ENCODE measurements at regions not wholly inside any gene's neighbourhood (a gene's known extent, or its start where the extent isn't known, plus 50 kb on each side); places are given as distances from the start of the nearest gene placed in this dataset.
"Not testable (repeated sequence)": the region's sequence is repeated elsewhere in the genome, so short reads cannot be mapped to it uniquely, and the experiment has no call there.

DNA sequence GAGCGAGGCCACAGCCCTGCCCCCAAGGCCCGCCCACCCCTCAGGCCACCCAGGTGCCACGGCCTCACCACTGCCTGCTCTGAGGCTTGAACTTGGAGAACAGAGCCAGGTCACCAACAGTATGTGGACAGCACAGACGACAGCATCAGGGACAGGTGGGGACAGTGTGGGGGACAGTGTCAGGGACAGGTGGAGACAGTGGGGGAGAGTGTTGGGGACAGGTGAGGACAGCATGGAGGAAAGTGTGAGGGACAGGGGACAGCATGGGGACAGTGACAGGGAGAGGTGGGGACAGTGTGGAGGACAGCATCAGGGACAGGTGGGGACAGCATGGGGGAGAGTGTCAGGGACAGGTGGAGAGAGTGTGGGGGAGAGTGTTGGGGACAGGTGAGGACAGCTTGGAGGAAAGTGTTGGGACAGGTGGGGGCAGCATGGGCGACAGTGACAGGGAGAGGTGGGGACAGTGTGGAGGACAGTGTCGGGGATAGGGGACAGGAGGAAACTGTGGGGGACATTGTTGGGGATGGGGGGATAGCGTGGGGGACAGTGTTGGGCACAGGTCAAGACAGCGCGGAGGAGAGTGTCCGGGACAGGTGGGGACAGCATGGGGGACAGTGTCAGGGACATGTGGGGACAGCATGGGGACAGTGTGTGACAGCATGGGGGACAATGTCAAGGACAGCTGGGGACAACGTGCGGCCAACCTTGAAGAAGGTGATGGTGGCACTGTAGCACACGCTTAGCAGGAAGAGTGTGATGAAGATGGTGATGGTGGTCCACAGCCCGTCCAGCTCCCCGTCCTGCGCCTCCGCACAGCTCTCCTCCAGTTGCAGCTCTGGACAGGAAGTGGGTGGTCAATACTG is 114.9 kb downstream of the TMEM121 start:
- no peaks in the 10 kb centered on the region for H3K4me1 Mint-ChIP-seq (ENCODE audit: low read depth)
- no peaks in the 10 kb centered on the region for H3K9me3 Mint-ChIP-seq
- DNase-seq (ENCODE audit: low spot score): no peak
- H3K27me3 Mint-ChIP-seq (ENCODE audit: low read depth): no peaks in the 10 kb centered on the region
- H3K4me3 Mint-ChIP-seq (ENCODE audit: low read depth): no peak overlapping the region
- H3K36me3 Mint-ChIP-seq (ENCODE audit: low read depth): no peaks in the 10 kb centered on the region
- intact Hi-C loops (cut with micrococcal nuclease): no loop called here
- no peak overlapping the region for H3K27ac Mint-ChIP-seq

DNA sequence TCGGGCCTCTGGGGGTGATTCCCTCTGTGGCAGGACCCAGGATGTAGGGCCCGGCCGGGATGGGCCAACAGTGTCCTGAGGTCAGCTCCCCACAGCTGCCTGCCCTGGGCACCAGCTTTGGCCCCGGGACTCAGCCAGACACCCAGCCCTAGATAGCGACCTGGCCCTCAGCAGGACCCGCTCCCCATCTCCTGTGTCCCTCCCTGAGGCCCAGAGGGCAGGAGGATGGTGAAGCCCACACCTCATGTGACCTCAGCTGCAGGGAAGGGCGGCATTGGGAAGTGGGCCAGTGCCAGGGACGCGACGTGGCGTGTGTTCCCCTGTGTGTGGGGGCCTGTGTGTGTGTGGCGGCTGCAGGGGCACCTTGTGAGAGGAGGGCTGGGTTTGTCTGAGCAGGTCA is 115.6 kb downstream of the TMEM121 start:
- H3K9me3 Mint-ChIP-seq; H3K36me3 Mint-ChIP-seq (ENCODE audit: low read depth); H3K27me3 Mint-ChIP-seq (ENCODE audit: low read depth); H3K4me1 Mint-ChIP-seq (ENCODE audit: low read depth); DNase-seq (ENCODE audit: low spot score); H3K4me3 Mint-ChIP-seq (ENCODE audit: low read depth); H3K27ac Mint-ChIP-seq; intact Hi-C loops (cut with micrococcal nuclease): not testable (repeated sequence)

DNA sequence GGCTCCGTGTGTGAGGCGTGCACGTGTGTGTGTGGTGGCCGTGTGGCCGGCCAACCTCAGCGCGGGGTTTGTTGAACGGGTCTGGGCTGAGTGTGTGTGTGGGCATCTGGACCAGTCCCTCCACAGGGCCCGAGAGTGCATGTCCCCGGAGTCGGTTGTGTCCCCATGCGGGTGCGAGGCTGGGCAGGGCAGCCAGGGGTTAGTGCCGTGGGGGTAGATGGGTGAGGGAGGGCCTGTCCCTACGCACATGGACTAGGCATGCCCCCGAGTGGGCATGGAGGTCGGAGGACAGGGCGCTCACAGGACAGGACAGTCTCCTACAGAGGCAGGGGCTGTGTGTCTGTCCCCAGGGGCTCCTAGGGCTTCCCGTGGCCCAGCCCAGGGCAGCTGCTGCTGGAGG is 116.1 kb downstream of the TMEM121 start:
- intact Hi-C loops (cut with micrococcal nuclease); DNase-seq (ENCODE audit: low spot score); H3K4me3 Mint-ChIP-seq (ENCODE audit: low read depth); H3K36me3 Mint-ChIP-seq (ENCODE audit: low read depth); H3K27me3 Mint-ChIP-seq (ENCODE audit: low read depth); H3K27ac Mint-ChIP-seq; H3K9me3 Mint-ChIP-seq; H3K4me1 Mint-ChIP-seq (ENCODE audit: low read depth): not testable (repeated sequence)

GRCh38 chr14:105643406-105644052 is 117.1 kb downstream of the TMEM121 start:
- H3K27me3 Mint-ChIP-seq (ENCODE audit: low read depth); H3K27ac Mint-ChIP-seq; H3K4me1 Mint-ChIP-seq (ENCODE audit: low read depth); DNase-seq (ENCODE audit: low spot score); intact Hi-C loops (cut with micrococcal nuclease); H3K4me3 Mint-ChIP-seq (ENCODE audit: low read depth); H3K36me3 Mint-ChIP-seq (ENCODE audit: low read depth); H3K9me3 Mint-ChIP-seq: not testable (repeated sequence)

- H3K4me3 Mint-ChIP-seq (ENCODE audit: low read depth); H3K27ac Mint-ChIP-seq; H3K9me3 Mint-ChIP-seq; H3K36me3 Mint-ChIP-seq (ENCODE audit: low read depth); H3K4me1 Mint-ChIP-seq (ENCODE audit: low read depth); DNase-seq (ENCODE audit: low spot score); H3K27me3 Mint-ChIP-seq (ENCODE audit: low read depth); intact Hi-C loops (cut with micrococcal nuclease): not testable (repeated sequence)
Observed at GRCh38 chr14:105644053-105644435, 117.7 kb downstream of the TMEM121 start.

GRCh38 chr14:105644457-105644856 is 118.1 kb downstream of the TMEM121 start:
- intact Hi-C loops (cut with micrococcal nuclease); DNase-seq (ENCODE audit: low spot score); H3K27me3 Mint-ChIP-seq (ENCODE audit: low read depth); H3K36me3 Mint-ChIP-seq (ENCODE audit: low read depth); H3K4me1 Mint-ChIP-seq (ENCODE audit: low read depth); H3K27ac Mint-ChIP-seq; H3K9me3 Mint-ChIP-seq; H3K4me3 Mint-ChIP-seq (ENCODE audit: low read depth): not testable (repeated sequence)

GRCh38 chr14:105644891-105645290 is 118.5 kb downstream of the TMEM121 start:
- H3K36me3 Mint-ChIP-seq (ENCODE audit: low read depth); H3K27ac Mint-ChIP-seq; DNase-seq (ENCODE audit: low spot score); H3K4me1 Mint-ChIP-seq (ENCODE audit: low read depth); intact Hi-C loops (cut with micrococcal nuclease); H3K4me3 Mint-ChIP-seq (ENCODE audit: low read depth); H3K27me3 Mint-ChIP-seq (ENCODE audit: low read depth); H3K9me3 Mint-ChIP-seq: not testable (repeated sequence)

DNA sequence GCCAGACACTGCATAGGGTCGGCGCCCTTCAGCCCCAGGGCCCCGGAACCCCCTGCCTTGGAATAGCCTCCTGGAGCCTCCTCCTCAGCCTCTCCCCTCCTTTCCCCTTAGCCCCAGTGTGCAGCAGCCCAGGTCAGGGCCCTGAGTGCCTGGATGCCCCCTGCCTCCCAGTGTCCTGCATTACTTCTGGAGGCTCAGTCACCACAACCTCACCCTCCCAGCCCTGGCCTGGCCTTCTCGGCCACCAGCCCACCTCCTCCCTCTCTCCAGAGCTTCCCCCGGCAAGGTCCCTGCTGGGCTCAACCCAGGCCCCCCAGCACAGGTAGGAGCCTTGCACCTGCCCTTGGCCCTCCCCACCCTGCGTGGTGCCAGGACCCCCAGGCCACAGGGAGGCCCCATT is 119.0 kb downstream of the TMEM121 start:
- H3K4me3 Mint-ChIP-seq (ENCODE audit: low read depth); H3K9me3 Mint-ChIP-seq; H3K4me1 Mint-ChIP-seq (ENCODE audit: low read depth); DNase-seq (ENCODE audit: low spot score); intact Hi-C loops (cut with micrococcal nuclease); H3K27me3 Mint-ChIP-seq (ENCODE audit: low read depth); H3K36me3 Mint-ChIP-seq (ENCODE audit: low read depth); H3K27ac Mint-ChIP-seq: not testable (repeated sequence)

- Mint-ChIP-seq H3K27ac (no peak overlapping the region), H3K4me3 (ENCODE audit: low read depth) (no peak overlapping the region), H3K27me3 (ENCODE audit: low read depth) (no peaks in the 10 kb centered on the region), H3K4me1 (ENCODE audit: low read depth) (no peaks in the 10 kb centered on the region), H3K36me3 (ENCODE audit: low read depth) (no peaks in the 10 kb centered on the region), H3K9me3 (no peaks in the 10 kb centered on the region)
- intact Hi-C loops (cut with micrococcal nuclease): no loop called here
- DNase-seq (ENCODE audit: low spot score): no peak
Observed at GRCh38 chr14:105646175-105646574, 119.8 kb downstream of the TMEM121 start.

- DNase-seq (ENCODE audit: low spot score); H3K4me3 Mint-ChIP-seq (ENCODE audit: low read depth); intact Hi-C loops (cut with micrococcal nuclease); H3K36me3 Mint-ChIP-seq (ENCODE audit: low read depth); H3K4me1 Mint-ChIP-seq (ENCODE audit: low read depth); H3K27me3 Mint-ChIP-seq (ENCODE audit: low read depth); H3K27ac Mint-ChIP-seq; H3K9me3 Mint-ChIP-seq: not testable (repeated sequence)
Observed at GRCh38 chr14:105646711-105647281, 120.4 kb downstream of the TMEM121 start.

DNA sequence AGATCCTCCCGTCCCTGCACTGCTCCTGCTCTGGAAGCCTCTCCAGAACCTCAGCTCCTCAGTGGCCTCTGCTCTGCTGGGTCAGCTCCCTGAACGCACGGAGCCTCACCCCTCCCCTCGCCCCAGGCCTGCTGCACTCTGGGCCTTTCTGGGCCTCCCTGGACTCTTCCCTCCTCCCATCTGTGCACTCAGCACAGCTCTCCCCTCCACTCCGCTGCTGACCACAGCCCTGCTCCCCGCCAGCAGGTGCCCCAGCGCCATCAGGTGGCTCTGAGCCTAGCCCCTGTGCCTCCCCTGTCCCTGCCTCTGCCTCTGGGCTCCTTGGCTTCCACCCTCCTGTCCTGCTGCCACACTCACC is 121.0 kb downstream of the TMEM121 start:
- H3K36me3 Mint-ChIP-seq (ENCODE audit: low read depth); H3K4me3 Mint-ChIP-seq (ENCODE audit: low read depth); intact Hi-C loops (cut with micrococcal nuclease); H3K9me3 Mint-ChIP-seq; DNase-seq (ENCODE audit: low spot score); H3K27ac Mint-ChIP-seq; H3K4me1 Mint-ChIP-seq (ENCODE audit: low read depth); H3K27me3 Mint-ChIP-seq (ENCODE audit: low read depth): not testable (repeated sequence)

- intact Hi-C loops (cut with micrococcal nuclease): no loop called here
- no peaks in the 10 kb centered on the region for H3K36me3 Mint-ChIP-seq (ENCODE audit: low read depth)
- no peaks in the 10 kb centered on the region for H3K27me3 Mint-ChIP-seq (ENCODE audit: low read depth)
- DNase-seq (ENCODE audit: low spot score): no peak
- H3K4me3 Mint-ChIP-seq (ENCODE audit: low read depth): no peak overlapping the region
- H3K9me3 Mint-ChIP-seq: no peaks in the 10 kb centered on the region
- H3K27ac Mint-ChIP-seq: no peak overlapping the region
- H3K4me1 Mint-ChIP-seq (ENCODE audit: low read depth): no peaks in the 10 kb centered on the region
Observed at GRCh38 chr14:105647784-105648608, 121.6 kb downstream of the TMEM121 start.

All from activated T-helper 2 cell treated with anti-CD3 and anti-CD28 coated beads, Interferon-gamma antibody, Interleukin-2, Interleukin-4, amounts not matched to agents 10 μg/mL and 5 μg/mL and 100 μg/mL, durations not matched to agents 14 hours and 24 hours and 36 hours (primary cell).